ENCODE measurements at regions not wholly inside any gene's neighbourhood (a gene's known extent, or its start where the extent isn't known, plus 50 kb on each side); places are given as distances from the start of the nearest gene placed in this dataset.
"Not testable (repeated sequence)": the region's sequence is repeated elsewhere in the genome, so short reads cannot be mapped to it uniquely, and the experiment has no call there.

DNA sequence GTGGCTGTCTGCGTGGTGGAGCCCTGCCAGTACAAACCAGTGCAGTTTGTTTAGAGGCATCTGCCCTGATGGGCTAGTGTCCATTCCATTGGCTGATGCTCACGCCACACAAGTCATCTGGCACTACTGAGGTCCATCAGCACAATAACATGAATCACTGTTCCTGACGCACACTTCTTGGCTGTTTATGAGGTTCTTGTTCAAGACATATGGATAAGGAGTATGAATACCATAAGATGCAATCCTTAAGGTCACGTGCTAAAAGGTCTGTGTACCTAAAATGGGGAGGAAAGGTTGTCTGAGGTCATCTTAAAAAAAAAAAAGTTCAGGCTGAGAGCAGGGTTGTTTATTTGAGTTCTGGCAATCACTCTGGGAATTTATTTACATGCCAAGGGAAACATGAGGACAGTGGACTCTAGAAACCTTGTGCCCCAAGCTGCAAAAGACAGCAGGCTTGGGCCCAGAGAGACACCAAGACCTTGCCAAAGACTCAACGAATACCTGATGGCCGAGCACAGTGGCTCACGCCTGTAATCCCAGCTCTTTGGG lies 54.1 kb upstream of the SHLD1 start:
- DNase-seq (ENCODE audit: low read depth) = peak; percentile 20

DNA sequence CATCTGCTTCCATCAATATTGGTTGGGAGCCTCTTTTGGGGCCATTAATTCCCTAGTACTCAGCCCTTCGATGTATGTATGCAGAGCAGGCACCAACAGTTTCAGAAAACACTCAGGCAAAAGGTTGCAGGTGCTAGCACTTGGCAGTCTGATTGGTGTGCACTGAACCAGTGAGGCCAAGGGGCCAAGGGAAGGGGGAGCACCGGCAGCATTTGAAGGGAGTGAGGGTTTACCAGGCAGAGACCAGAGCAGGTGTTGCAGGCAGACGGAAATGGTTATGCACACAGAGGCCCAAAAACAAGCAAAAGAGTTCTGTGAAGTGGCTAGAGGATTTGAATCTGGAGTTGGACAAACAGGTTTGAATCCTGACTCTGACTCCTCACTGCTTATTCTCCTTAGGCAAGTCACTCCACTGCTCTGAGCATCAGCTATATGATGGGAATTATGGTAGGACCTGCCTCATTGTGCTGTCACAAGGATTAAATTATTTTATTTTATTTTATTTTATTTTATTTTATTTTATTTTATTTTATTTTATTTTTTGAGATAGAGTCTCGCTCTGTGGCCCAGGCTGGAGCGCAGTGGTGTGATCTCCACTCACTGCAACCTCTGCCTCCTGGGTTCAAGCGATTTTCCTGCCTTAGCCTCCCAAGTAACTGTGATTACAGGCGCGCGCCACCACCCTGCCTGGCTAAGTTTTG lies 58.1 kb upstream of the SHLD1 start:
- DNase-seq (ENCODE audit: low read depth) = no peak

DNA sequence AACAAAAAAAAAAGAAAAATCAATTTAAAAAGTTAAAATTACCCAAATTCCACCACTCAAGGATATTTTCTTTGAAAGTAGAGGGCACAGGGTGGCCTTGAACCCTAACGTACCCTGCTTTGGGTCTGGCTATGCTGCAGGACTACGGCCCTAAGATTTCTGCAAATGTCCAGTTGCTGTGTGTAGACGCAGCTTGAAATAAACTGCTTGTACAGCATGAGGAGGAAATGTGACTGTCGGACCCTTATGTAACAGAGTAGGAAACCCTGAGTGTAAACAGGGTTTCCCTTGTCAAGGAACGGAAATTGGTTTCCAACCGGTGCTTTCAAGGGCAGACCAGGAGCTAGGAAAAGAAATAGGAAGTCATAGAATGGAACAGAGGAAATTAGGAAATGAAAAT lies 60.7 kb upstream of the SHLD1 start:
- DNase-seq (ENCODE audit: low read depth) = no peak

DNA sequence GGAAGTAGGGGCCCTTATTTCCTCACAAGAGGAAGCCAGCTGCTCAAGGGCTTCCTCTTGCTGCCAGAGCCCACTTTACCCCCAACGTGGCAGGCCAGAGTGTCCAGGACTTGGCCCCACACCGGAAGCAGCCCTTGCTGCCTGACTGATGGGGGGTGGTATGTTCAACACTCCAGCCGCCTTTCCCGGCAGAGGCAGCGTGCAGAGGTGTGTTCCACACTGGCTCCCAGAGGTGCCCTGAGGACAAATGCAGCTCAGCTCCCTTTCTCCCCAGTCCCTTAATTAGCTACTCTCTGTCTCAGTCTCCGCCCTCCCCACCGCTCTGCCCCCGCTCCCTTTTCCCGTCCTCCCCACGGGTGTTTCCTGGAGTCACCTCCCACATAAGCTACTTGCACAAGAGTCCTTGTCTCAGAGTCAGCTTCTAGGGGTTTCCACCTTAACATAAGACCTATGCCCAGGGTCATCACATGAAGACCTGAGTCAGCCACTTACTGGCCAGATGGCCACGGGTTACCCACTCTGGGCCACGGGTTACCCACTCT lies 61.7 kb upstream of the SHLD1 start:
- no peak for DNase-seq (ENCODE audit: low read depth)

DNA sequence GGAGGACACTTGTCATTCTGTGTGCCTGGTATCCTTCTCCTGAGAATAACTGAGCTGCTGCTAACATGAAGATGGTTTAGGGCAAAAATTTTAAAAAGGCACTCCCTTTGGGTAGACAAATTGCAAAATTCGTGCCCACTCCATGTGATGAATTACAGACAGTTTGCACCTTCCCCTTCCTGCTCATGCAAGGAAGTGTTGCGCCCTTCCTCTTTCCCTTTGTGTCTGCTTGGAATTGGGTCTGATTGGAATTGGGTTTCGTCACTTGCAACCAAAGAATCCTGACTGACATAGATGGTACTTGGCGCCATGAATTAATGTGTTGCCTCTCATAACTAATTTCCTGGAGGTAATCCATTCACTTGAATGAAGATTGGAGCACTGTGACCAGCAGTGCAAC lies 62.3 kb upstream of the SHLD1 start:
- DNase-seq (ENCODE audit: low read depth) = no peak

DNA sequence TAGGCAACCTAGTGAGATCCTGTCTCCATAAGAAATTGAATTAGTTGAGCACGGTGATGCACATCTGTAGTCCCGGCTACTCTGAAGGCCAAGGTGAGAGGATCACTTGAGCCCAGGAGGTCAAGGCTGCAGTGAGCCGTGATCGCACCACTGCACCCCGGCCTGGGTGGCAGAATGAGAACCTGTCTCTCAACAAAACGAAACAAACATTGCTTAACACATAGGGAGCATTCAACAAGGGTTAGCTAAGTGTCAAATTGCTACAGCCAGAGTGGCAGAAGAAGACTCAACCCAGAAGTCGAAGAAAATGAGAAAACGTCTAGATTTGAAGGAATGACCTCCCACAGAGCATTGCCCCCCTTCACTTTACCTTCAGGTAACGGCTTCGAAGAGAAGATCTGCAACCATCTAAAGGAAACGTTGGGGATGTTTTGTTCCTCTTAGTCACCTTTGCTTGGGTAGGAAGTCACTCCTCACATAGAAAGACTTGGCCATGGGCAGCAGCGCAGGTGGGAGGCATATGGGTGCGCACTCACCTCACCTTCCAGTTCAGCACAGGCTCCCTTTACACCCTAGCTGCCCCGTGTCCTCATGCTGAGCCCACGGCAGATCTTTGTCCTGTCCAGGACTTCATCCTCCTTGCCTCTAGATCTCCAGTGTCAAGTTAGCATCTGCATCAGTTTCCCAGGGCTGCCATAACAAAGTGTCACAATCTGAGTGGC lies 63.7 kb upstream of the SHLD1 start:
- DNase-seq (ENCODE audit: low read depth) = no peak

DNA sequence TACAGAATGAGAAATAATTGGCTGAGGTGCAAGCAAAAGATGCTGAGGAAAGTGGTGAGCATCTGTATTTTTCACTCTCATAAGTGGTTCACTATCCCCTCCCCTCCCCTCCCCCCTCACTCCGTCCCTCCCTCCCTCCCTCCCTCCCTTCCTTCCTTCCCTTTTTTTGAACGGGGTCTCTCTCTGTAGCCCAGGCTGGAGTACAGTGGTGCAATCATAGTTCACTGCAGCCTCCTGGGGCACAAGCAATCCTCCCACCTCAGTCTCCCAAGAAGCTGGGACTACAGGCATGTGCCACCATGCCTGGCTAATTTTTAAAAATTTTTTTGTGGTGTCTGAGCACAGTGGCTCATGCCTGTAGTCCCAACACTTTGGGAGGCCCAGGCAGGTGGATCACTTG lies 67.6 kb upstream of the SHLD1 start:
- DNase-seq (ENCODE audit: low read depth) = not testable (repeated sequence)

DNA sequence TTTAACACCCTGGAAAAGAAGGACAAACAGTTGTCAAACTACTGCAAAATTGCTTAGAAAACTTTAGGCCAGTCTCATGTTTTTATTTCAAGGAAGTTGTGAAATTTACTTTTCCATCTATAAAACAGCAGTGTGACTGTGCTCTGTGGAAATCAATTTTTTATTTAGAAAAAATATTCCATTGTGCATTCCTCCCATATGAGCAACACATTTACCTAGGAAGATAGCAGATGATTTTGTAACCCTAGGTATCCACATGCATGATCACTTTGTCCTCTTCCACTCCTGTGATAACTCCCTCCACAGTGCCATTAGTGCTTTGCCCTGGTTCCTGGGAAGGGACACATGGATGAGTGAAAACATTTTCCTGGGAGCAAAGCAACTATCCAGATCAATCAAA lies 69.4 kb upstream of the GPCPD1 start:
- DNase-seq (ENCODE audit: low read depth) = no peak

DNA sequence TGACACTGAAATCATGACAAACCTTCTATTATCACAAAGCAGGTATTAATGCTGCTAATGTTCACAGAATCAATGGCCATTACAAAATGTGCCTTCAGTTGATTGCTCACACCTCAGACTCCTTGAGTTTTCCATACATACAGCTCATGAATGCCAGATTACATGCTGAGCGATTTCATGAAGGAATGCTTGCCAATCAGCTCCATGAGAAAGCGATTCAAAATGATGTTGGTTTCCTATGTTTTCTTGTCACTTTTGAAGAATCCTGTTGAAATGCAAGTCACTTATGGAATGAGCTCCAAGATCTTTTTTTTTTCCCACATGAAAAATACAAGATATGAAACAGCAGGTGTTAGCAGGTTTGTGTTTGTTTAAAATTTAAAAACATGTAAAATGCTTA lies 68.0 kb upstream of the GPCPD1 start:
- DNase-seq (ENCODE audit: low read depth) = no peak

DNA sequence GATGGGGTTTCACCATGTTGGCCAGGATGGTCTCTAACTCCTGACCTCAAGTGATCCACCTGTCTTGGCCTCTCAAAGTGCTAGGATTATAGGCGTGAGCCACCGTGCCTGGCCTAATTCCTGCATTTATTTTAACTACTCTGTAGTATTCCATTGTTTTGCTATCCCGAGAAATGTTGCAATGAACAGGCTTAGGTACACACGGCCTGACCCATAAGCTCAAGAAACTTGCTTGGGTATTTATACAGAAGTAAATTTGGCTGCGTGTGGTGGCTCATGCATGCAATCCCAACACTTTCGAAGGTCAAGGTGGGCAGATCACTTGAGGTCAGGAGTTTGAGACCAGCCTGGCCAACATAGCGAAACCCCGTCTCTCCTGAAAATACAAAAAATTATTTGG lies 67.1 kb upstream of the GPCPD1 start:
- not testable (repeated sequence) for DNase-seq (ENCODE audit: low read depth)

DNA sequence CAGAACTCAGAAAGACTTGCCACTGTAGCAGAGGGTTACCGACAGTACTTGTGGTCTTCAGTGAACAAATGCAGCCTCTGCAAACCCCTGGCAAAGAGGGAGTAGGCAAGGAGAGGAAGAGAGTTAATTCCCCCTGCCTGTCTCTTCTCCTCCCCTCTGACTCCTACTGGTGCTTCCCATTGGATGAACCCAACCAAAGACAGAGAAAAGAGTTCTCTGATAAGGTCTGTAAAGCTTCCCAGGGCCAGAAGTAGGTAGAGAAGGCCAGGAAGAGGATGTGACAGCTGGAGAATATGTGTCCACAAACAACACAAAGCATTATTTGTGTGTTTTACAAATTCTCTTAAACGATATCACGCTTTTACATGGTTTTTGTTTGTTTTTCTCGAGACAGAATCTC lies 66.6 kb upstream of the GPCPD1 start:
- no peak for DNase-seq (ENCODE audit: low read depth)

DNA sequence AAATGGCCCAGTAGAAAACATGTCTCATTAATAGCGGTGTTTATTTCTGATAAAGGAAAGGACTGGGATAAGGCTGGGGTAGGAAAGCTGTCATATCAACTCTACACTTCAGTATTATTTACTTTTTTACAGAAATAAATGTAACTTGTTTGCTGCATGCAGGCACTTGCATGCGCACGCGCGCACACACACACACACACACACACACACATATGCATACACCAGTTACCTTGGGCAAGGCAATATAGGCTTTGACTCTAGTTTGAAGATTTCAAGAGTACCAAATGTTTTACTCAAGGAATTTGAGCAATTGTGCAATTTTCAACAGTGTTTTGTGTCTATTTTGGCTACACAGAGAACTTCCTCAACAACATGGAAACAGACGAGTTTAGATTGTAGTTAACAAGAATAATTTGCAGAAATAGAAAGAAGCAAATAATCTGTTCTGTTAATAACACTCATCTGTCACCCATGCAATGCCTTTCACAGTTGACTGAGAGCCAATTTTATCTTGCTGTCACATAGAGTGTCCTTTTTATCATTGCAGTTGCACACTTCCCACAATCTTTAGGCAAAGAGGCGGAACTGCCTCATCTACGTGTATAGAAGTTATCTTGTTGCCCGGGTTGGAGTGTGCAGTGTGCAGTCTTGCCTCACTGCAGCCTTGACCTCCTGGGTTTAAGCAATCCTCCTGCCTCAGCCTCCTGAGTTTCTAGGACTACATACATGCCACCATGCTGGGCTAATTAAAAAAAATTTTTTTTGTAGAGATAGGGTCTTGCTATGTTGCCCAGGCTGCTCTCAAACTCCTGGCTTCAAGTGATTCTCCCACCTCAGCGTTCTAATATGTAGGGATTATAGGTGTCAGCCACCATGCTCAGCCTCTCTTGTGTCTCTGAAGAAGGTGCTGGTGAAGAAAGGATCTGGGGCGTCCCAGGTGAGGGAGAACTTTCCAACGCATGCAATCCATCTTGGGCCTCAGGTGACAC lies 64.6 kb upstream of the GPCPD1 start:
- no peak for DNase-seq (ENCODE audit: low read depth)

DNA sequence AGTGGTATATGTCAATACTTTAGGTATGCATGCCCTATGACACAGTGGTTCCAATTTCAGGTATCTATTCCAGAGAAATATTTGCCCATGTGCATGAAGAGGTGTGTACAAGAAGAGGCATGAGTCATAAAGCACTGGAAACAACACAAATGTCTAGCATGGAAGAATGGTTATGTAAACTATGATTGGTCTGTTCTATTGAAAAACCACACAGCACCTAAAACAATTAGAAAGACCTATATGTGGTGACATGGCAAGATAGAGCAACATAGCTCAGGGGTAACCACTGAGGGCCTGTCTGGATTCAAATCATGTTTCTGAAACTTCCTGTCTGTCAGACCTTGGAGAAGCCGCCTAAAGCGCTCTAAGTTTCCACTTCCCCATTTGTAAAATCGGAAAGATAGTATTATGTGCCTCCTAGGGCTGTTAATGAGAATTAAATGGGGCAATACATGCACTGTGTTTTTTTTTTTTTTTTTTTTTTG lies 63.4 kb upstream of the GPCPD1 start:
- no peak for DNase-seq (ENCODE audit: low read depth)

DNA sequence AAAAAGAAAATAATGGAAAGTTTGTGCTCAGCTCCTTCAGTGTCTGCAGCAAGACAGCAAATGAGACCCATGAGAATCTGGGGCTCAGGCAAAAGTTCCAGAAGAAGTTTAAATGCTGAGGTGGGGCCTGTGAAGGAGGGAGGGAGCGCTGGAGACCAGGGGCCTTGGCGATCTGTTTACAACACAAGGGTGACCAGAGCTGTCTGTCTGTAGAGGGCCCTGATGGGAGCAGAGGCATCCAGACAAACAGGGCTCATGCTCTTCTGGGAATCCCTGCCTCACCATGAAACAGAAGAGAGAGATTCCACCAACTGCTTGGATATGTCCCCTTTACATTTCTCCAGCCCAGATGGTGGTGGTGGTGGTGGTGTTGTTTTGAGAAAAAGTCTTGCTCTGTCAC lies 60.1 kb upstream of the GPCPD1 start:
- no peak for DNase-seq (ENCODE audit: low read depth)

DNA sequence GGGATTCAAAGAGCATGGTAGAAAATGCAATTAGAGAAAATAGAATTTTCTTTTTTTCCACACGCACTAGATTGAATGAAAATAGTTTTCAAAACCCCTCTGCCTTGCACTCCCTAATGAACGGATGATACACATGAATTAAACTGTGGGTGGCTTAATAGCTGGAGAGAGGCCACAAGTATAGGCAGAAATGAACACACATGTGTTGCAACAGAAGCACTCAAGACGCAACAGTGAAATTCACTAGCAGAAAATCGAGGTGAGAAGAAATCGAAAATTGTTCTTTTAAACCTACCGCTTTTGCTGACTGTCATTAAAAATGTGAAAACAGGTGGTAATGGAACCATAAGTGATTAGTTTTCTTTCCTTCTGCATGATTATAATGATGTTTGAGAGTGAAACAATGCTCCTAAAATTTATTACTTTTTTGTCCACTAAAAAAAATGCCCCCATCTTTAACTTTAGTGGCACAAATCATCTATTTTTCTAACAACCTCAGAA lies 59.3 kb upstream of the GPCPD1 start:
- no peak for DNase-seq (ENCODE audit: low read depth)

DNA sequence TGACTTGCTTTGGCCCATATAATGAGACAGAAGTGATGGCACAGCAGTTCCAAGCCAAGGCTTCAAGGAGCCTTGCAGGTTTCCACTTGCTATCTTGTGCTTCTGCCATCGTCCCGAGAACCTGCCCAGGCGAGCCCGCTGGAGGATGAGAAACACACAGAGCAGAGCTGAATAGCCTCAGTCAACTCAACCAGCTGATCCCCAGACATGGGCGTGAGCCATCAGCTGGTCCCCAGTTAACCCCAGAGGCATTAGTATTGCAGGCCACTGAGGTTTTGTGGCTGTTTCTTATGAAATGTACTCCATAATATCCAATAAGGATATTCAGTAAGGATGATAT lies 57.7 kb upstream of the GPCPD1 start:
- DNase-seq (ENCODE audit: low read depth) = no peak

DNA sequence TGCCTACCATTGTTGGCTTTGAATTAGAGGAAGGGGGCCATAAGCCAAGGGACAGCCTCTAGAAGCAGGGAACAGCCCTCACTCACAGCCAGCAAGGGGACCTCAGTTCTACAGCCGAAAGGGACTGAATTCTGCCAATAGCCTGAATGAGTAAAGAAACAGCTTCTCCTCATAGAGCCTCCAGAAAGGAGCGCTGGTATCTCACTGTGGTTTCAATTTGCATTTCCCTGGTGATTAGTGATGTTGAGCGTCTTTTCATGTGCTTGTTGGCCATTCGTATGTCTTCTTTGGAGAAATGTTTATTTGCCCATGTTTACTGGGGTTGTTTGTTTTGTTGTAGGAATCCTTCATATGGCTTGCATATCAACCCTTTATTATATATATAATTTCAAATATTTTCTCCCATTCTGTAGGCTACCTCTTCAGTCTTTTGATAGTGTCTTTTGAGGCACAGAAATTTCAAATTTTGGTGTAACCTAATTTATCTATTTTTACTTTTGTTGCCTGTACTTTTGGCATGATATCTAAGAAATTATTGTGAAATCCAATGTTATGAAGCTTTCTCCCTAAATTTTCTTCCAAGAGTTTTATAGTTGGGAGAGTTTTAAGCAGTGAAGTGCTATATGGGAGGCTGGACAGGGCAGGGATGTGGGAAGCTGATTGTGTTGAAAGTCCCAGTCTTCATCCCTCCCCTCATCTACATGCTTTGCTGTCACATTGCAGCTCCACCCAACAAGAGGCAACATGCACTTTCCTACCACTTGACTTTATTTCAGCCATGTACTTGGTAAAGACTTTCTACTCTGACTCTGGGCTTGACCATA lies 57.1 kb upstream of the GPCPD1 start:
- DNase-seq (ENCODE audit: low read depth) = no peak

DNA sequence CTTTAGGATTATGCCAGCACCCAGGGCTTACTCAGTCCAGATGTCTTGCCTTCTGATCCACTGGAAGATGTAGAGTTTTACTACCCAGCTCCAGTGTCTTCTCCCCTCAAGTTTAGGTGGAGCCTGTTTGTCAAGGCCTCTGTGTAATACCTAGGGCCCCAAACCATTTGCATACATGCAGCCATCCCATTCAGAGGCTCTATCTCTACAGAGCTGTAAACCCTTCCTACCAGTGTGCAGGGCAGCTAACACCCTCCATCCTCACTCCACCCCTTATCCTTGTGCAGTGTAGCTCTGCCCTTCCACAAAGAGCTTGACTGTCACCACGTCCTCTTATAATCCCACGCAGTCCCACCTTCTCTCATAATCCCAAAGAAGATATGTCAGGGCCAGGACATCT lies 54.6 kb upstream of the GPCPD1 start:
- DNase-seq (ENCODE audit: low read depth) = no peak

DNA sequence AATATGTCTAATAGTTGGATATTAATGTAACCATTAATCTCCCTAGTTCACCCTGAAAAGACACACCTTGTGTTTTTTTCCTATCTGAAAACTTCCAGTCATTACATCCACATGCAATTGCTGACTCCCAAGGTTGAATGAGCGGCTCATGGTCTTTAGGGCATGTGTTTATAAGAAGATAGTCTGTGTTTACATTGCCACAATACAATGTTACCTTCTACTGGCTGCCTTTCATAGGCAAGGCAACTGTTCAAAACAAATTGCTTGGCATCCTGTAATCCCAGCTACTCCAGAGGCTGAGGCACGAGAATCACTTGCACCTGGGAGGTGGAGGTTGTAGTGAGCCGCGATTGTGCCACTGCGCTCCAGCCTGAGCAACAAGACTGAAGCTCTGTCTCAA lies 52.6 kb upstream of the GPCPD1 start:
- no peak for DNase-seq (ENCODE audit: low read depth)

DNA sequence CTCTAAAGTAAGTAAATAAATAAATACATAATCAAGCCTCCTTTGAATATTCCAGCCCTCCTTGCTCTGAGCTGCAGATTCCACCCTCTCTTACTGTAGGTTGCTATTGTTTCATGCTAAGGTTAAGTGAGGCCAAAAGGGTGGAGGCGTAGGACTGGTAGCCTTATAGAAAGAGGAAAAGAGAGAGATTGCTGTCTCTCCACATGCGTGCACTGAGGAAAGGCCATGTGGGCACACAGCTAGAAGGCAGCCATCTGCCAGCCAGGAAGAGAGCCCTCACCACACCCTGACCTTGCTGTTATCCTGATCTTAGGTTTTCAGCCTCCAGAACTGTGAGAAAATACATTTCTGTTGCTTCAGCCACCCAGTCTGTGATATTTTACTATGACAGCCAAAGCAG lies 52.0 kb upstream of the GPCPD1 start:
- DNase-seq (ENCODE audit: low read depth) = no peak

DNA sequence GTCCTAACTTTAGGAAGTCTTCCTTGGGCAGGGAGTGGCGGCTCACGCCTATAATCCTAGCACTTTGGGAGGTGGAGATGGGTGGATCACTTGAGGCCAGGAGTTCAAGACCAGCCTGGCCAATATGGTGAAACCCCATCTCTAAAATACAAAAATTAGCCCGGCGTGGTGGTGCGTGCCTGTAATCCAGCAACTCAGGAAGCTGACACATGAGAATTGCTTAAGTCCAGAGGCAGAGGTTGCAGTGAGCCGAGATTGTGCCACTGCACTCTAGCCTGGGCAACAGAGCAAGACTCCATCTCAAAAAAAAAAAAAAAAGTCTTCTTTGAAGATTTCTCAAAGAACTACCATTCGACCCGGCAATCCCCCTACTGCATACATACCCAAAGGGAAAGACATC lies 50.0 kb upstream of the GPCPD1 start:
- DNase-seq (ENCODE audit: low read depth) = not testable (repeated sequence)

Measured in non-pigmented ciliary epithelial cell (primary cell).